IMR-90 (cell line): ENCODE measurements at regions not wholly inside any gene's neighbourhood (a gene's known extent, or its start where the extent isn't known, plus 50 kb on each side); places are given as distances from the start of the nearest gene placed in this dataset.

Experiments
- ATAC-seq: fragments of 200-7000 bp; cut with Tn5 transposase; 2 replicates; pipeline ENCODE4 v1.9.1; 2020; ENCODE audit warnings: low read depth, mild to moderate bottlenecking, moderate library complexity
- BruUV-seq: library from RNA; stranded (reverse); fragments of 400-500 nt; replicated peaks from 2 replicates; lab custom pipeline; 2021; lab: Mats Ljungman, UMichigan
- CTCF ChIA-PET: fragments of 300-600 bp; formaldehyde crosslinking; extraction: SDS; loops from one replicate; lab custom pipeline; 2021; ENCODE audit warnings: antibody characterized with exemption; lab: Yijun Ruan, JAX
- POLR2A ChIA-PET: fragments of 300-600 bp; sonication (Branson Sonifier 250); formaldehyde crosslinking; loops from one replicate; lab custom pipeline; 2022; ENCODE audit warnings: antibody characterized with exemption; ENCODE audit not compliant: unreplicated experiment; lab: Charles Lee
- DNase-seq: peaks from one replicate; pipeline ENCODE4 v3.0.0; 2013
- H2AFZ ChIP-seq: replicated peaks from 2 replicates; pipeline ENCODE3; 2013; ENCODE audit warnings: low read length, mild to moderate bottlenecking; ENCODE audit not compliant: poor library complexity
- H2AK5ac ChIP-seq: 2 replicates; pipeline ENCODE4 v1.6.1; 2013; ENCODE audit warnings: low read depth, low read length, inconsistent platforms
- H2AK9ac ChIP-seq: replicated peaks from 2 replicates; pipeline ENCODE3; 2013; ENCODE audit warnings: mild to moderate bottlenecking, low read depth, low read length, moderate library complexity; ENCODE audit not compliant: poor library complexity
- H2BK120ac ChIP-seq: 2 replicates; pipeline ENCODE4 v1.6.1; 2013; ENCODE audit warnings: low read depth, low read length, inconsistent platforms
- H2BK15ac ChIP-seq: 3 replicates; pipeline ENCODE4 v1.6.1; 2013; ENCODE audit warnings: low read depth, low read length, inconsistent platforms
- H2BK20ac ChIP-seq: 2 replicates; pipeline ENCODE4 v1.6.1; 2013; ENCODE audit warnings: low read depth, mild to moderate bottlenecking, inconsistent platforms, low read length, moderate library complexity
- H2BK5ac ChIP-seq: 2 replicates; pipeline ENCODE4 v1.6.1; 2013; ENCODE audit warnings: mild to moderate bottlenecking, low read depth, low read length, inconsistent platforms; ENCODE audit not compliant: poor library complexity, severe bottlenecking
- H3K14ac ChIP-seq: replicated peaks from 2 replicates; pipeline ENCODE4 v1.6.1; 2013; ENCODE audit warnings: low read depth, low read length, inconsistent platforms
- H3K18ac ChIP-seq: 2 replicates; pipeline ENCODE4 v1.6.1; 2013; ENCODE audit warnings: low read depth, low read length, control low read depth
- H3K23ac ChIP-seq: 2 replicates; pipeline ENCODE4 v1.6.1; 2013; ENCODE audit warnings: low read depth, low read length, inconsistent platforms
- H3K27ac ChIP-seq: 2 replicates; pipeline ENCODE4 v1.5.1; 2013; ENCODE audit warnings: mild to moderate bottlenecking, control low read depth, low read length; ENCODE audit not compliant: insufficient read depth
- H3K27me3 ChIP-seq: 2 replicates; pipeline ENCODE4 v1.6.1; 2013; ENCODE audit warnings: low read length; ENCODE audit not compliant: control insufficient read depth, insufficient read depth
- H3K36me3 ChIP-seq: 2 replicates; pipeline ENCODE4 v1.6.1; 2013; ENCODE audit warnings: low read length, mixed read lengths; ENCODE audit not compliant: control insufficient read depth, insufficient read depth
- H3K4ac ChIP-seq: 2 replicates; pipeline ENCODE4 v1.6.1; 2013; ENCODE audit warnings: low read depth, low read length, inconsistent platforms
- H3K4me1 ChIP-seq: 2 replicates; pipeline ENCODE4 v1.6.1; 2013; ENCODE audit warnings: low read length, mixed read lengths; ENCODE audit not compliant: control insufficient read depth, insufficient read depth
- H3K4me2 ChIP-seq: 2 replicates; pipeline ENCODE4 v1.6.1; 2013; ENCODE audit warnings: low read depth, mild to moderate bottlenecking, control low read depth, low read length, moderate library complexity
- H3K4me3 ChIP-seq: 2 replicates; pipeline ENCODE4 v1.5.1; 2013; ENCODE audit warnings: low read depth, mild to moderate bottlenecking, control low read depth, low read length, moderate library complexity; ENCODE audit not compliant: insufficient read depth
- H3K56ac ChIP-seq: 2 replicates; pipeline ENCODE4 v1.6.1; 2013; ENCODE audit warnings: low read length, inconsistent platforms; ENCODE audit not compliant: insufficient read depth; ENCODE audit errors: extremely low read depth
- H3K79me1 ChIP-seq, 2 experiments: 2 replicates each; pipeline ENCODE4 v1.6.1; 2013; ENCODE audit warnings: low read length in 2 of 2, inconsistent platforms in 1 of 2, low read depth in 1 of 2
- H3K9ac ChIP-seq: 2 replicates; pipeline ENCODE4 v1.6.1; 2013; ENCODE audit warnings: low read depth, low read length, control low read depth
- H3K9me1 ChIP-seq: 2 replicates; pipeline ENCODE4 v1.6.1; 2013; ENCODE audit warnings: low read length, inconsistent platforms; ENCODE audit not compliant: insufficient read depth
- H3K9me3 ChIP-seq: 2 replicates; pipeline ENCODE4 v1.6.1; 2013; ENCODE audit warnings: low read length; ENCODE audit not compliant: control insufficient read depth, insufficient read depth
- H4K20me1 ChIP-seq: 2 replicates; pipeline ENCODE4 v1.6.1; 2013; ENCODE audit warnings: low read length, inconsistent platforms; ENCODE audit not compliant: insufficient read depth
- H4K5ac ChIP-seq: 2 replicates; pipeline ENCODE4 v1.6.1; 2013; ENCODE audit warnings: mild to moderate bottlenecking, low read depth, low read length, control low read depth
- H4K8ac ChIP-seq, 2 experiments: 2 replicates each; pipeline ENCODE4 v1.6.1; 2013; ENCODE audit warnings: low read depth in 2 of 2, low read length in 2 of 2, control low read depth in 1 of 2, inconsistent platforms in 1 of 2
- H4K91ac ChIP-seq: 2 replicates; pipeline ENCODE4 v1.6.1; 2013; ENCODE audit warnings: low read depth, low read length, inconsistent platforms; ENCODE audit not compliant: insufficient read depth
- BHLHE40 ChIP-seq: fragments of 150-350 bp; IDR thresholded peaks from 2 replicates; pipeline ENCODE4 v1.6.1; 2016; ENCODE audit warnings: mild to moderate bottlenecking, low read depth, low read length
- CHD1 ChIP-seq: IDR thresholded peaks from 2 replicates; pipeline ENCODE4 v1.6.1; 2012; ENCODE audit warnings: low read depth, low read length, improper control_type of control experiment
- CTCF ChIP-seq: conservative IDR thresholded peaks from 2 replicates; pipeline ENCODE4 v1.5.1; 2012; ENCODE audit warnings: mild to moderate bottlenecking, low read depth, low read length, improper control_type of control experiment
- ELK1 ChIP-seq: fragments of 150-350 bp; IDR thresholded peaks from 2 replicates; pipeline ENCODE4 v1.6.1; 2016; ENCODE audit warnings: low read depth, mild to moderate bottlenecking, low read length, moderate library complexity, borderline replicate concordance
- FOS ChIP-seq: fragments of 150-350 bp; IDR thresholded peaks from 2 replicates; pipeline ENCODE4 v1.6.1; 2016; ENCODE audit warnings: low read depth, low read length
- MAZ ChIP-seq: IDR thresholded peaks from 2 replicates; pipeline ENCODE4 v1.6.1; 2012; ENCODE audit warnings: low read depth, mild to moderate bottlenecking, low read length, improper control_type of control experiment, moderate library complexity, borderline replicate concordance
- MXI1 ChIP-seq: IDR thresholded peaks from 2 replicates; pipeline ENCODE4 v1.6.1; 2012; ENCODE audit warnings: low read depth, mild to moderate bottlenecking, low read length, moderate library complexity, borderline replicate concordance
- RAD21 ChIP-seq: IDR thresholded peaks from 2 replicates; pipeline ENCODE4 v1.6.1; 2012; ENCODE audit warnings: low read length, improper control_type of control experiment
- RCOR1 ChIP-seq: IDR thresholded peaks from 2 replicates; pipeline ENCODE4 v1.6.1; 2012; ENCODE audit warnings: mild to moderate bottlenecking, low read length, improper control_type of control experiment; ENCODE audit not compliant: insufficient replicate concordance
- RFX5 ChIP-seq: IDR thresholded peaks from 2 replicates; pipeline ENCODE4 v1.8.0; 2012; ENCODE audit warnings: low read depth, mild to moderate bottlenecking, low read length, moderate library complexity
- SMC3 ChIP-seq: fragments of 150-350 bp; IDR thresholded peaks from 2 replicates; pipeline ENCODE4 v1.6.1; 2016; ENCODE audit warnings: low read depth, mild to moderate bottlenecking, antibody characterized with exemption, low read length, moderate library complexity
- WGBS, 2 experiments: methylation state at CpG; one replicate each; pipeline versions ENCODE4 v1.1.5 to v1.1.7; 2013; ENCODE audit warnings: missing lambda C conversion rate in 2 of 2; ENCODE audit not compliant: insufficient read length in 1 of 2; ENCODE audit errors: extremely low coverage in 2 of 2; 5-methylcytosine and 5-hydroxymethylcytosine counted together
- dilution Hi-C: fragments of 300-500 bp; cut with HindIII; formaldehyde crosslinking; loops from one replicate; pipeline ENCODE4 v1.14.3; 2018; ENCODE audit warnings: low sequenced_read_pairs; ENCODE audit not compliant: unreplicated experiment
- in situ Hi-C: fragments of 300-500 bp; cut with MboI; formaldehyde crosslinking; loops from 3 replicates; pipeline ENCODE4 v1.14.3; 2019; ENCODE audit warnings: low sequenced_read_pairs, inconsistent platforms, mixed read lengths
- intact Hi-C: fragments of 100-400 bp; cut with micrococcal nuclease; formaldehyde crosslinking; loops from 2 replicates; pipeline ENCODE4 v1.10.0; 2022

GRCh38 chr6:43957273-43957672 lies 170.0 kb downstream of the MRPL14 start:
- ATAC-seq, result no peak
- intact Hi-C loops (loop anchor here (10.0 kb wide), 1 partner anchor 292 kb away; no protein-coding TSS in a partner anchor), in situ Hi-C loops (no loop called here), dilution Hi-C loops (no loop called here)
- Histone ChIP-seq H3K23ac (no peak overlapping the region), H3K36me3 (no peaks in the 10 kb centered on the region), H3K56ac (no peak overlapping the region), H3K4me2 (no peak overlapping the region), H3K4me1 (no peaks in the 10 kb centered on the region), H2BK15ac (no peak overlapping the region), H3K9ac (no peak overlapping the region), H3K79me1 (no peaks in the 10 kb centered on the region), H4K8ac (no peak overlapping the region), H2AK9ac (no peak overlapping the region), H3K27me3 (peaks cover 2% of the 10 kb centered on the region; the same call in 1 of the 2 replicates), H3K9me1 (no peaks in the 10 kb centered on the region), H3K18ac (no peak overlapping the region), H3K4me3 (no peak overlapping the region), H2AFZ (no peak overlapping the region), H4K5ac (no peak overlapping the region), H2BK120ac (no peak overlapping the region), H4K91ac (no peak overlapping the region), H2AK5ac (no peak overlapping the region), H3K27ac (no peak overlapping the region), H4K20me1 (no peaks in the 10 kb centered on the region), H3K14ac (no peak overlapping the region), H3K4ac (no peak overlapping the region), H2BK5ac (no peak overlapping the region), H2BK20ac (no peak overlapping the region), H3K9me3 (no peaks in the 10 kb centered on the region)
- TF ChIP-seq RFX5, result no peak
- TF ChIP-seq MAZ, result no peak
- no peak for TF ChIP-seq CHD1
- no peak for TF ChIP-seq RCOR1
- no peak for TF ChIP-seq RAD21
- no peak for TF ChIP-seq MXI1
- TF ChIP-seq BHLHE40, result no peak
- no peak for TF ChIP-seq CTCF
- no peak for TF ChIP-seq ELK1
- TF ChIP-seq FOS, result no peak
- no peak for TF ChIP-seq SMC3
- no peak for DNase-seq
- ChIA-PET POLR2A (no interaction called here), CTCF (interaction anchor here (1.1 kb wide), 1 partner anchor 188 kb away, joined by 3 read pairs; no protein-coding TSS in a partner anchor)
- no TSS peak for BruUV-seq
- WGBS, 2 experiments, result 0% methylated on average over 1 of the region's 3 CpGs; no CpG with 5 or more reads in 1 of the 2 experiments
